Spleen (tissue), 7 donors: ENCODE measurements at regions not wholly inside any gene's neighbourhood (a gene's known extent, or its start where the extent isn't known, plus 50 kb on each side); places are given as distances from the start of the nearest gene placed in this dataset.

Experiments used
- POLR2A ChIP-seq, 3 donors: fragments of 450-650 bp; IDR thresholded peaks; one replicate each; pipeline ENCODE4 v1.5.1; 2017; ENCODE audit warnings: antibody characterized with exemption in 3 of 3, mild to moderate bottlenecking in 1 of 3
- POLR2AphosphoS5 ChIP-seq, 3 donors: sonication (generic); formaldehyde crosslinking; IDR thresholded peaks; one replicate each; pipeline ENCODE4 v1.5.1; 2017; ENCODE audit warnings: antibody characterized with exemption in 3 of 3
- TF ChIP-seq, protein P1 (sequence below), 11 experiments: fragments of 200-600 bp in 7 of 11; fragments of 450-650 bp in 4 of 11; sonication (generic) in 4 of 11; IDR thresholded peaks in 8 of 11; conservative IDR thresholded peaks in 3 of 11; 1 replicate in 7 of 11; 2 replicates in 4 of 11; pipeline versions ENCODE4 v1.4.0 to v1.8.0; 2016 to 2021; ENCODE audit warnings: antibody characterized with exemption in 11 of 11, inconsistent platforms in 4 of 11, mild to moderate bottlenecking in 1 of 11
- donor health status: DM: no; HTN: no; CAD: no; lungs with moderate emphysema.
- donor health status: DM: no; HTN: no; CAD: no.
- donor health status: DM: no; HTN: no; CAD: no.

DNA sequence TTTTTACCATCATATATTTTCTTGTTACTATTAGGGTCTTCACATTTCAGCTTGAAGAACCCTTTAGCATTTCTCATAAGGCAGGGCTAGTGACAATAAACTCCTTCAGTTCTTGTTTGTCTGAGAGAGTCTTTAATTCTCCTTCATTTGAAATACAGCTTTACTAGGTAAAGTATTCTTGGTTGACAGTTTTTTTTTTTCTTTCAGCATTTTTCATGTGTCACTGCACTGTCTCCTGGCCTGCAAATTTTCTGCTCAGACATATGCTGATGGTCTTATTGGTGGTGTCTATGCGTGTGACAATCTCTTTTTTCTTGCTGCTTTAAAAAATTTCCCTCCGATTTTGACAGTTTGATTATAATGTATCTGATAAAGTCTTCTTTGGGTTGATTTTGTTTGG is 399.9 kb downstream of the SH3GL2 start:
- no peak for TF ChIP-seq POLR2A (IDR thresholded peaks at IDR 0.05)
- TF ChIP-seq, protein P1, sequence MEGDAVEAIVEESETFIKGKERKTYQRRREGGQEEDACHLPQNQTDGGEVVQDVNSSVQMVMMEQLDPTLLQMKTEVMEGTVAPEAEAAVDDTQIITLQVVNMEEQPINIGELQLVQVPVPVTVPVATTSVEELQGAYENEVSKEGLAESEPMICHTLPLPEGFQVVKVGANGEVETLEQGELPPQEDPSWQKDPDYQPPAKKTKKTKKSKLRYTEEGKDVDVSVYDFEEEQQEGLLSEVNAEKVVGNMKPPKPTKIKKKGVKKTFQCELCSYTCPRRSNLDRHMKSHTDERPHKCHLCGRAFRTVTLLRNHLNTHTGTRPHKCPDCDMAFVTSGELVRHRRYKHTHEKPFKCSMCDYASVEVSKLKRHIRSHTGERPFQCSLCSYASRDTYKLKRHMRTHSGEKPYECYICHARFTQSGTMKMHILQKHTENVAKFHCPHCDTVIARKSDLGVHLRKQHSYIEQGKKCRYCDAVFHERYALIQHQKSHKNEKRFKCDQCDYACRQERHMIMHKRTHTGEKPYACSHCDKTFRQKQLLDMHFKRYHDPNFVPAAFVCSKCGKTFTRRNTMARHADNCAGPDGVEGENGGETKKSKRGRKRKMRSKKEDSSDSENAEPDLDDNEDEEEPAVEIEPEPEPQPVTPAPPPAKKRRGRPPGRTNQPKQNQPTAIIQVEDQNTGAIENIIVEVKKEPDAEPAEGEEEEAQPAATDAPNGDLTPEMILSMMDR (IDR thresholded peaks at IDR 0.05 in 8 of 11, conservative IDR thresholded peaks at IDR 0.05 in 3 of 11), result no peak
- no peak for TF ChIP-seq POLR2AphosphoS5 (IDR thresholded peaks at IDR 0.05)
